ENCODE measurements at regions not wholly inside any gene's neighbourhood (a gene's known extent, or its start where the extent isn't known, plus 50 kb on each side); places are given as distances from the start of the nearest gene placed in this dataset.

DNA sequence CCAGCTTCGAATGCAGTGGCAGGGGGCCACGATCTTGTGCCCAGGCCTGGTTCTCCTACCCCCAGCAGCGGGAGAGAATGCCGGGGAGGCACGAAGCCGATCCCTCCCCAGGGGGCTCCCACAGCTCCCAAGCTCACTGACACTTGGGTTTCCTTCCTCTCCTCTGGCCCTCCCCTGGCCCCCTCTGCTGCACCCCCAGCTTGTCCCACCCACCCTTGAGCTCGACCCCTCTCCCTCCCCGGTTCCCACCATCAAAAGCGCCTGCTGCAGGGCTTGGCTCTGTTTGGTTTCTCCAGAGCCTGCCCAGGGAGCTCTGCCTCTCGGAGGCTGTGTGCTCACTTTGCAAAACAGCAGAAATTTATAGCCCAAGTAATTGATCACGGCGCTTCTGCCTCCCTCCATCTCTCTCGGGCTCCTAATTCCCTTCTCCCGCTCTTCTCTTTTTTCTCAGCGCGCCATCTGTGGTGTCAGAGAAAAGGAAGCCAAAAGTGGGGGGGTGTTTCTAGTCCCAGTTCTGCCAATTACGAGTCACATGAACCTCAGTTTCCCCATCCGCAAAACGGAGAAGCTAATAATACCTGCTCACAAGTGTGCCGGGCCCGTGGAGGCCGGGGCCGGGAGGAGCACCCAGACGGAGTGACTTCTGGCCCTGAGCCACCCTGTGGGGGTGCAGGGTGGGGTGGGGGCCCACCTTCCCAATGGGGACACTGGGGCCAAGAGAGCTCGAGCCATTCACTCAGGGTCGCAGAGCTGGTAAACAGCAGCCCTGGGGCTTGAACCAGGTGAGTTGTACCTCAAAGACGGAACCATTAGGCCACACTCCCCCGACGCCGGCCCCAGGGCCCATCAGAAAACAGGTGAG is 141.2 kb upstream of the IER5L start:
- Histone ChIP-seq H3K9me3 (ENCODE audit: insufficient read depth, low read depth) (no peaks in the 10 kb centered on the region), H3K4me3 (no peak overlapping the region), H3K27me3 (ENCODE audit: insufficient read depth, low read depth) (no peaks in the 10 kb centered on the region), H3K79me2 (ENCODE audit: low read depth) (no peaks in the 10 kb centered on the region), H2AFZ (no peak overlapping the region), H3F3A (ENCODE audit: insufficient read depth, low read depth) (no peaks in the 10 kb centered on the region), H3K27ac (no peak overlapping the region), H4K20me1 (ENCODE audit: insufficient read depth) (no peaks in the 10 kb centered on the region), H3K4me1 (replicated peaks; ENCODE audit: insufficient read depth) (no peaks in the 10 kb centered on the region), H3K4me2 (no peak overlapping the region), H3K36me3 (ENCODE audit: low read depth) (no peaks in the 10 kb centered on the region), H3K9me2 (ENCODE audit: insufficient read depth) (no peaks in the 10 kb centered on the region)
- BruUV-seq (replicated peaks) = no TSS peak
- intact Hi-C loops (cut with micrococcal nuclease; ENCODE audit: unreplicated experiment) = no loop called here
- no peak for DNase-seq
- no peak for TF ChIP-seq EZH2 (IDR thresholded peaks at IDR 0.05; ENCODE audit: low read depth)
- TF ChIP-seq, protein P1, sequence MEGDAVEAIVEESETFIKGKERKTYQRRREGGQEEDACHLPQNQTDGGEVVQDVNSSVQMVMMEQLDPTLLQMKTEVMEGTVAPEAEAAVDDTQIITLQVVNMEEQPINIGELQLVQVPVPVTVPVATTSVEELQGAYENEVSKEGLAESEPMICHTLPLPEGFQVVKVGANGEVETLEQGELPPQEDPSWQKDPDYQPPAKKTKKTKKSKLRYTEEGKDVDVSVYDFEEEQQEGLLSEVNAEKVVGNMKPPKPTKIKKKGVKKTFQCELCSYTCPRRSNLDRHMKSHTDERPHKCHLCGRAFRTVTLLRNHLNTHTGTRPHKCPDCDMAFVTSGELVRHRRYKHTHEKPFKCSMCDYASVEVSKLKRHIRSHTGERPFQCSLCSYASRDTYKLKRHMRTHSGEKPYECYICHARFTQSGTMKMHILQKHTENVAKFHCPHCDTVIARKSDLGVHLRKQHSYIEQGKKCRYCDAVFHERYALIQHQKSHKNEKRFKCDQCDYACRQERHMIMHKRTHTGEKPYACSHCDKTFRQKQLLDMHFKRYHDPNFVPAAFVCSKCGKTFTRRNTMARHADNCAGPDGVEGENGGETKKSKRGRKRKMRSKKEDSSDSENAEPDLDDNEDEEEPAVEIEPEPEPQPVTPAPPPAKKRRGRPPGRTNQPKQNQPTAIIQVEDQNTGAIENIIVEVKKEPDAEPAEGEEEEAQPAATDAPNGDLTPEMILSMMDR (conservative IDR thresholded peaks at IDR 0.05) = no peak
- ChIA-PET CTCF (no interaction called here), POLR2A (ENCODE audit: unreplicated experiment) (no interaction called here)

DNA sequence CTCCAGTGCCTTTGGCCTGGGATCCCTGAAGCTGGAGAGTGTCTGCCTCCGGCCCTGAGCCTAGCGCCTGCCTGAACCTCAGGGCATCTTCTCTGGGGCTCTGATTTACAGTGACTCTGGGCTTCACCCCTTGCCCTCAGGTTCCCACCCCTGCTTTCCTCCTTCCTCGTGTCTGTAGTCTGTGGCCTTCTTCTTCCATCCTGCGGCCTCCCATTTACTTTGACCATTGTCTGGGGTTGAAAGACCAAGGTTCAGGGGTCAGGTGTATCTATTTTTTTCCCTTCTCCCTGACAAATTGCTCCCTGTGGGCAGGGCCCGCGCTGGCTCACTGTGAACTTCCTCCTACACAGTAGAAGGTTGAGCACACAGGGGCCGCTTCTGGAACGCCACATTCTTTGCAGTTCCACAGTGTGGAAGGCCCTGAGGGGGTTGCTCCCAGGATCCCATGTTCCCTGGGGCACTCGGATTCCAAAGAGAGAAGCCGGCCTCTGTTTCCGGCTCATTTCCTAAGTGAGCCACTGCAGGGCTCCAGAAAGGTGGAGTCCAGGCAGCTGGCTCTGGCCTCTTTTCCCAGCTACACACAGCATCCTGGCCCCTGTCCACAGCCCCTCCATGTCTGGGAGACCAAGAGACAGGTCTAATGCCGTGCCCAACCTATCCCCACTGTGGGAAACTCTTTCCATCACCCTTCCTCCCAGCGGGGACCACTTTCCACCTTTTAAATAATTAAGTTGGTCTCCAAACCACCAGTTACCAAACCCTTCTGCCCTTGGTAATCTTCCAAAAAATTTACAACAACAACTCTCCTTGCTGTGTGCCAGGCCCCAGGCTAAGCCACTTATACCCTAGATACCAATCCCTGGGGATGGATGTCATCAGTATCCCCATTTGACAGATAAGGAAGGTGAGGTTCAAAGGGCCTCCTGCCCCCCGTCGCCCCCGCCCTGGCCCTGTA is 140.3 kb upstream of the IER5L start:
- no peaks in the 10 kb centered on the region for H4K20me1 ChIP-seq (ENCODE audit: insufficient read depth)
- H3K4me1 ChIP-seq (replicated peaks; ENCODE audit: insufficient read depth) = no peaks in the 10 kb centered on the region
- H3K27me3 ChIP-seq (ENCODE audit: insufficient read depth, low read depth) = no peaks in the 10 kb centered on the region
- intact Hi-C loops (cut with micrococcal nuclease; ENCODE audit: unreplicated experiment) = no loop called here
- H2AFZ ChIP-seq = no peak overlapping the region
- no peaks in the 10 kb centered on the region for H3K79me2 ChIP-seq (ENCODE audit: low read depth)
- POLR2A ChIA-PET (ENCODE audit: unreplicated experiment) = no interaction called here
- no TSS peak for BruUV-seq (replicated peaks)
- no peak for DNase-seq
- CTCF ChIA-PET = no interaction called here
- no peaks in the 10 kb centered on the region for H3F3A ChIP-seq (ENCODE audit: insufficient read depth, low read depth)
- H3K9me3 ChIP-seq (ENCODE audit: insufficient read depth, low read depth) = no peaks in the 10 kb centered on the region
- no peak overlapping the region for H3K4me3 ChIP-seq
- no peak overlapping the region for H3K4me2 ChIP-seq
- H3K27ac ChIP-seq = no peak overlapping the region
- H3K9me2 ChIP-seq (ENCODE audit: insufficient read depth) = no peaks in the 10 kb centered on the region
- no peaks in the 10 kb centered on the region for H3K36me3 ChIP-seq (ENCODE audit: low read depth)
- TF ChIP-seq EZH2 (IDR thresholded peaks at IDR 0.05; ENCODE audit: low read depth) = no peak
- TF ChIP-seq, protein P1 (conservative IDR thresholded peaks at IDR 0.05) = no peak

DNA sequence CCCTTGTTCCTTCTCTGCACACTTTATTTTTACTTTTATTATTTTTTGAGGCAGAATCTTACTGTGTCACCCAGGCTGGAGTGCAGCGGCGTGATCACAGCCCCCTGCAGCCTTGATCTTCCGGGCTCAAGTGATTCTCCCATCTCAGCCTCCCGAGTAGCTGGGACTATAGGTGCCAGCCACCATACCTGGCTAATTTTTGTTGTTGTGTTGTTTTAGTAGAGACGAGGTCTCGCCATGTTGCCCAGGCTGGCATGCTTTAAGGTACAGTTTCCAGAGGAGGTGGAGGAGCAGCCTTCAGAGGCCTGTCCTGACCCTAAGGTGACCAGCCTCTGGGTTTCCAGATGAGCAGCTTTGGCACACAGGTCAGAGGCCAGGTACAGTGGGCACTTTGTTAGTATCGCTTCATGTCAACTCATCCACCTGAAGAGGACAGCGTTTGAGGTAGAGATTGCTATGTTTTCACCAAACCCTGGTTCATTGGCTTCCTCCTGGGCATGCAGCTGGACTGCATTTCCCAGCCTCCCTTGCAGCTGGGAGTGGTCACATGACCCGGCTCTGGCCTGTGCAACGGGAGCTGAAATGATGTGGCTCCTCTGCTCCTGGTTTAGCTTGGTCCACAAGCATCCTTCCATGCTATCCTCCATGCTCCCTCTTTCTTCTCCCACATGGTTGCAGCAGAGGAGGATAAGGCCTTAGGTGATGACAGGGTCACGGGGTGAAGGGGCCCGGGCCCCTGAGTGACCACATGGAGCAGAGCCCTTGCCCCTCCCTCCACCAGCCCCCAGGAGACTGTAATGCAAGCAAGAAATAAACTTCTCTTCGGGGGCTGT is 139.3 kb upstream of the IER5L start:
- Histone ChIP-seq H3K4me1 (replicated peaks; ENCODE audit: insufficient read depth) (no peaks in the 10 kb centered on the region), H3K9me2 (ENCODE audit: insufficient read depth) (no peaks in the 10 kb centered on the region), H3K4me2 (no peak overlapping the region), H4K20me1 (ENCODE audit: insufficient read depth) (no peaks in the 10 kb centered on the region), H3K36me3 (ENCODE audit: low read depth) (no peaks in the 10 kb centered on the region), H3K9me3 (ENCODE audit: insufficient read depth, low read depth) (no peaks in the 10 kb centered on the region), H3K4me3 (no peak overlapping the region), H2AFZ (no peak overlapping the region), H3F3A (ENCODE audit: insufficient read depth, low read depth) (no peaks in the 10 kb centered on the region), H3K79me2 (ENCODE audit: low read depth) (no peaks in the 10 kb centered on the region), H3K27me3 (ENCODE audit: insufficient read depth, low read depth) (no peaks in the 10 kb centered on the region), H3K27ac (no peak overlapping the region)
- no TSS peak for BruUV-seq (replicated peaks)
- ChIA-PET POLR2A (ENCODE audit: unreplicated experiment) (interaction anchor here (0.7 kb wide), 1 partner anchor 139 kb away, joined by 4 read pairs; no protein-coding TSS in a partner anchor), CTCF (no interaction called here)
- peak in 1 of 2 experiments; percentile 29 for DNase-seq
- TF ChIP-seq, protein P1 (conservative IDR thresholded peaks at IDR 0.05) = no peak
- TF ChIP-seq EZH2 (IDR thresholded peaks at IDR 0.05; ENCODE audit: low read depth) = no peak
- intact Hi-C loops (cut with micrococcal nuclease; ENCODE audit: unreplicated experiment) = no loop called here
